NB4 (cell line): ENCODE measurements at regions not wholly inside any gene's neighbourhood (a gene's known extent, or its start where the extent isn't known, plus 50 kb on each side); places are given as distances from the start of the nearest gene placed in this dataset.
A peak's percentile ranks its signal among the peaks of the same experiment; 100 is the strongest.

ENCODE experiments used
- CTCF ChIP-seq: IDR thresholded peaks from one replicate; pipeline ENCODE4 v1.5.1; 2012; ENCODE audit warnings: low read depth, low read length
- MAX ChIP-seq: IDR thresholded peaks from 2 replicates; pipeline ENCODE4 v1.6.1; 2011; ENCODE audit warnings: low read depth, low read length
- POLR2A ChIP-seq: IDR thresholded peaks from 2 replicates; pipeline ENCODE4 v1.6.1; 2011; ENCODE audit warnings: mild to moderate bottlenecking; ENCODE audit not compliant: insufficient read length; ENCODE audit errors: extremely low read depth

GRCh38 chr10:78211561-78212051, 177.9 kb downstream of the RPS24 start:
- peak; percentile 63 for TF ChIP-seq CTCF
- TF ChIP-seq POLR2A: no peak
- TF ChIP-seq MAX: no peak
